ENCODE measurements at regions not wholly inside any gene's neighbourhood (a gene's known extent, or its start where the extent isn't known, plus 50 kb on each side); places are given as distances from the start of the nearest gene placed in this dataset.

GRCh38 chr20:19141998-19142397 is 70.4 kb upstream of the SLC24A3 start:
- Histone ChIP-seq H3K4me1 (ENCODE audit: control insufficient read depth in 1 of 2, insufficient read depth in 2 of 2, low read length in 2 of 2) (no peaks in the 10 kb centered on the region), H4K20me1 (ENCODE audit: insufficient read depth, low read length) (no peaks in the 10 kb centered on the region), H3K27ac (ENCODE audit: low read depth in 1 of 2, low read length in 2 of 2) (no peak overlapping the region), H3K9me3 (replicated peaks in 1 of 2; ENCODE audit: control insufficient read depth in 1 of 2, insufficient read depth in 1 of 2, low read length in 2 of 2) (peaks cover 0 to 8% of the 10 kb centered on the region in 2 donors), H2AFZ (ENCODE audit: insufficient read depth, low read depth, low read length, poor library complexity, severe bottlenecking) (no peak overlapping the region), H3K79me2 (ENCODE audit: insufficient read depth, low read length) (no peaks in the 10 kb centered on the region), H3K36me3 (replicated peaks in 1 of 2; ENCODE audit: control insufficient read depth in 1 of 2, insufficient read depth in 2 of 2, low read length in 2 of 2) (no peaks in the 10 kb centered on the region), H3K4me2 (replicated peaks; ENCODE audit: extremely low read depth, low read length, poor library complexity, severe bottlenecking) (no peak overlapping the region), H3K27me3 (ENCODE audit: control insufficient read depth in 2 of 2, insufficient read depth in 2 of 2, low read length in 2 of 2) (no peaks in the 10 kb centered on the region), H3K9ac (ENCODE audit: insufficient read depth, low read length, poor library complexity, severe bottlenecking) (no peak overlapping the region), H3K4me3 (replicated peaks in 1 of 3; ENCODE audit: low read depth in 2 of 3, low read length in 3 of 3) (no peak overlapping the region)
- intact Hi-C loops (cut with micrococcal nuclease), result no loop called here
- Mint-ChIP-seq H3K27me3 (ENCODE audit: low read depth in 3 of 3) (peaks cover 0 to 4% (median 0%) of the 10 kb centered on the region in 3 donors), H3K27ac (no peak overlapping the region), H3K4me3 (no peak overlapping the region), H3K4me1 (no peaks in the 10 kb centered on the region), H3K9me3 (peaks cover 9 to 16% (median 12%) of the 10 kb centered on the region in 7 donors), H3K36me3 (no peaks in the 10 kb centered on the region)
- no peak for DNase-seq
- TF ChIP-seq CTCF (IDR thresholded peaks at IDR 0.05), result no peak
- WGBS (ENCODE audit: insufficient coverage), result 88% methylated on average over 2 of the region's 3 CpGs

- Histone ChIP-seq H3K4me3 (replicated peaks in 1 of 3; ENCODE audit: low read depth in 2 of 3, low read length in 3 of 3) (no peak overlapping the region), H3K27ac (ENCODE audit: low read depth in 1 of 2, low read length in 2 of 2) (no peak overlapping the region), H4K20me1 (ENCODE audit: insufficient read depth, low read length) (no peaks in the 10 kb centered on the region), H3K9ac (ENCODE audit: insufficient read depth, low read length, poor library complexity, severe bottlenecking) (no peak overlapping the region), H3K4me2 (replicated peaks; ENCODE audit: extremely low read depth, low read length, poor library complexity, severe bottlenecking) (no peak overlapping the region), H3K36me3 (replicated peaks in 1 of 2; ENCODE audit: control insufficient read depth in 1 of 2, insufficient read depth in 2 of 2, low read length in 2 of 2) (no peaks in the 10 kb centered on the region), H3K9me3 (replicated peaks in 1 of 2; ENCODE audit: control insufficient read depth in 1 of 2, insufficient read depth in 1 of 2, low read length in 2 of 2) (peaks cover 0 to 8% of the 10 kb centered on the region in 2 donors), H3K27me3 (ENCODE audit: control insufficient read depth in 2 of 2, insufficient read depth in 2 of 2, low read length in 2 of 2) (no peaks in the 10 kb centered on the region), H2AFZ (ENCODE audit: insufficient read depth, low read depth, low read length, poor library complexity, severe bottlenecking) (no peak overlapping the region), H3K79me2 (ENCODE audit: insufficient read depth, low read length) (no peaks in the 10 kb centered on the region), H3K4me1 (ENCODE audit: control insufficient read depth in 1 of 2, insufficient read depth in 2 of 2, low read length in 2 of 2) (no peaks in the 10 kb centered on the region)
- TF ChIP-seq CTCF (IDR thresholded peaks at IDR 0.05), result no peak
- H3K4me3 Mint-ChIP-seq, result no peak overlapping the region
- intact Hi-C loops (cut with micrococcal nuclease), result no loop called here
- peaks cover 6 to 18% (median 10%) of the 10 kb centered on the region in 7 donors for H3K9me3 Mint-ChIP-seq
- DNase-seq, result no peak
- WGBS (ENCODE audit: insufficient coverage), result no CpG with 5 or more reads among the region's 2 CpGs
- H3K27ac Mint-ChIP-seq, result no peak overlapping the region
- peaks cover 0 to 1% (median 0%) of the 10 kb centered on the region in 3 donors for H3K27me3 Mint-ChIP-seq (ENCODE audit: low read depth in 3 of 3)
- no peaks in the 10 kb centered on the region for H3K4me1 Mint-ChIP-seq
- no peaks in the 10 kb centered on the region for H3K36me3 Mint-ChIP-seq
Observed at GRCh38 chr20:19143890-19144289, 68.6 kb upstream of the SLC24A3 start.

All from CD14-positive monocyte (primary cell).